NT2/D1 (cell line): ENCODE measurements at regions not wholly inside any gene's neighbourhood (a gene's known extent, or its start where the extent isn't known, plus 50 kb on each side); places are given as distances from the start of the nearest gene placed in this dataset.

Source experiments
- DNase-seq: peaks from one replicate; pipeline ENCODE4 v3.0.0-alpha.2; 2011; ENCODE audit warnings: low read depth, low spot score
- H3K27me3 ChIP-seq: 2 replicates; pipeline ENCODE4 v1.6.0; 2011; ENCODE audit warnings: mild to moderate bottlenecking; ENCODE audit not compliant: insufficient read length, insufficient read depth
- H3K36me3 ChIP-seq: 2 replicates; pipeline ENCODE4 v1.6.1; 2011; ENCODE audit warnings: mild to moderate bottlenecking, low read length, mixed read lengths; ENCODE audit not compliant: insufficient read depth, insufficient read length
- H3K4me1 ChIP-seq: 2 replicates; pipeline ENCODE4 v1.5.1; 2011; ENCODE audit not compliant: insufficient read depth, insufficient read length
- H3K4me3 ChIP-seq: 2 replicates; pipeline ENCODE4 v1.5.1; 2011; ENCODE audit warnings: low read depth; ENCODE audit not compliant: insufficient read length
- H3K9ac ChIP-seq: 2 replicates; pipeline ENCODE4 v1.6.0; 2011; ENCODE audit warnings: low read depth; ENCODE audit not compliant: insufficient read length
- H3K9me3 ChIP-seq: 2 replicates; pipeline ENCODE4 v1.5.1; 2011; ENCODE audit warnings: mild to moderate bottlenecking, low read length; ENCODE audit not compliant: insufficient read depth
- SUZ12 ChIP-seq: IDR thresholded peaks from 2 replicates; pipeline ENCODE4 v1.6.1; 2011; ENCODE audit not compliant: insufficient read length, insufficient read depth; ENCODE audit errors: extremely low read depth
- YY1 ChIP-seq: IDR thresholded peaks from 2 replicates; pipeline ENCODE4 v1.6.1; 2011; ENCODE audit not compliant: insufficient read length, insufficient read depth
- ZNF274 ChIP-seq: IDR thresholded peaks from 2 replicates; pipeline ENCODE4 v1.6.1; 2011; ENCODE audit warnings: mild to moderate bottlenecking, low read depth, low read length

DNA sequence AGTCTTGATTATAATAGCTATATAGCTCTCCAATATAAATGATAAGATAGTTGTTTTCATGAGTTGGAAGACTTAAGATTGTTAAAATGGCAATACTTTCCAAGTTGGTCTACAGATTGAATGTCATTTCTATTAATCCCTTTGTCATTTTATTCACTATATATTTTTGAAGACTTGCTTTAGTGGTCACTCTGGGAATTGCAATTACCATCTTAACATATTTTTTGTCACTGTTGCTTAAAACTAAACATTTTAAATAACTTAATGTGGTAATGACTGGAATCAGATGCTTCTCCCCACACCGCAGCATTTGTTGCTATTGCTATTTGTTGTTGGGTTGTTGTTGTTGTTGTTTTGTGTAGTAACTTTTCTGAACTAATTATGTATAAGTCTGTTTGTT lies 1592.9 kb downstream of the MRPL39 start:
- H3K27me3 ChIP-seq: no peaks in the 10 kb centered on the region
- no peak overlapping the region for H3K4me3 ChIP-seq
- peaks cover 12% of the 10 kb centered on the region; the same call in 1 of the 2 replicates for H3K9me3 ChIP-seq
- no peaks in the 10 kb centered on the region for H3K4me1 ChIP-seq
- H3K9ac ChIP-seq: no peak overlapping the region
- H3K36me3 ChIP-seq: no peaks in the 10 kb centered on the region
- TF ChIP-seq ZNF274: no peak
- no peak for TF ChIP-seq SUZ12
- no peak for TF ChIP-seq YY1
- DNase-seq: no peak

DNA sequence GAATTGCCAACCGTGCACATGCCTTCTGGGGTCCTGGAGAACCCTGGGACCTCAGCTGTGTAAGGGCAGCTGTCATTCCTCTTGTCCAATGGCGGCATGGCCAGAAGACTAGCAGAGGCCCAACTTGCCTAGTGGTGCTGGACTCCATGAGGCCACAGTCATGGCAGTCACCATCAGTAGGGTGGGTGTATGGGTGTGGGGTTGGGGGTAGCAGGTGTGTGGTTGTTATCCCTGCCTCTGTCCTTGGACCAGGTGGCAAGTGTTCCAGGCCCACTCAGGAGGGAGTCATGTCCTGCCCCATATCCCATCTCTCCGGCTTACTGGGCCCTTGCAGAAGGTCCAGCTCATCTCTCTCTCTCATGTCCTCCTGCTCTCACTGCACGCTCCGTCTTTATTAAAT lies 1596.2 kb downstream of the MRPL39 start:
- no peaks in the 10 kb centered on the region for H3K9me3 ChIP-seq
- H3K9ac ChIP-seq: no peak overlapping the region
- TF ChIP-seq ZNF274 (no peak), SUZ12 (no peak), YY1 (no peak)
- DNase-seq: no peak
- no peaks in the 10 kb centered on the region for H3K27me3 ChIP-seq
- no peaks in the 10 kb centered on the region for H3K36me3 ChIP-seq
- no peaks in the 10 kb centered on the region for H3K4me1 ChIP-seq
- H3K4me3 ChIP-seq: no peak overlapping the region

DNA sequence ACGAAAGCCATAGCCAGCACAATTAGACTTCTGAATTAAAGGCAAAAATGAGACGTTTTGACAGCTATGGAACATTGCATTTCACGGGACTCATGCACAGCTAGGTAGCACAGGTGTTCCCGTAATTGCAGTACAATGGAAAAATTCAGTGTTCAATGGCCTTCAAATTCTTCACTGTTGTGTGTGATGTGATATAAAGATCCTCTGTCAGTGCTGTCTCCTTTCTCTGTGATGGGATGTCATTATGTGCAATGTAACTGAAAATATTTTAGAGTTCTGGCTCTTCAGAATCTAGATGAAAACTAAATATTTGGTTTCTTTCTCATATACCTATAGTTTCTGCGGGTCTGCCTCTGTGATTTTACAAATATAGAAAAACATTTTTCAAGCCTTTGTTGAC lies 1599.7 kb downstream of the MRPL39 start:
- DNase-seq: no peak
- no peaks in the 10 kb centered on the region for H3K4me1 ChIP-seq
- 0 out of 2 replicates have a peak, but pooled peaks cover 4% of the 10 kb centered on the region for H3K9me3 ChIP-seq
- H3K27me3 ChIP-seq: no peaks in the 10 kb centered on the region
- H3K4me3 ChIP-seq: no peak overlapping the region
- H3K36me3 ChIP-seq: no peaks in the 10 kb centered on the region
- TF ChIP-seq SUZ12 (no peak), ZNF274 (no peak), YY1 (no peak)
- H3K9ac ChIP-seq: no peak overlapping the region

DNA sequence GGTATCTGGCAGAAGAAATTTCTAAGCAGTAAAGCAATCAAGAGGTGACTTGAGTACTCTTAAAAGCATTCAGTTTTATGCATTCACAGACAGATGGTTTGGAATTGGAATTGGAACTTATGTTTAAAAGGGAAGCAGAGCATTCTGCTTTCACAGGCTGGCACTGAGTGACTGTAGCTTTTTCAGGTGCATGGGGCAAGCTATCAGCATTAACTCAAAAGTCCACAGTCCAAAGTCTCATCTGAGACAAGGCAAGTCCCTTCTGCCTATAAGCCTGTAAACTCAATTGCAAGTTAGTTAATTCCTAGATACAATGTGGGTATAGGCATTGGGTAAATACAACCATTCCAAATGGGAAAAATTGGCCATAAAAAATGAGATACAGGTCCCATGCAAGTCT lies 1620.3 kb downstream of the MRPL39 start:
- H3K4me3 ChIP-seq: no peak overlapping the region
- DNase-seq: no peak
- H3K9ac ChIP-seq: no peak overlapping the region
- no peaks in the 10 kb centered on the region for H3K9me3 ChIP-seq
- H3K4me1 ChIP-seq: no peaks in the 10 kb centered on the region
- H3K36me3 ChIP-seq: no peaks in the 10 kb centered on the region
- TF ChIP-seq YY1: no peak
- TF ChIP-seq ZNF274: no peak
- no peak for TF ChIP-seq SUZ12
- H3K27me3 ChIP-seq: no peaks in the 10 kb centered on the region

DNA sequence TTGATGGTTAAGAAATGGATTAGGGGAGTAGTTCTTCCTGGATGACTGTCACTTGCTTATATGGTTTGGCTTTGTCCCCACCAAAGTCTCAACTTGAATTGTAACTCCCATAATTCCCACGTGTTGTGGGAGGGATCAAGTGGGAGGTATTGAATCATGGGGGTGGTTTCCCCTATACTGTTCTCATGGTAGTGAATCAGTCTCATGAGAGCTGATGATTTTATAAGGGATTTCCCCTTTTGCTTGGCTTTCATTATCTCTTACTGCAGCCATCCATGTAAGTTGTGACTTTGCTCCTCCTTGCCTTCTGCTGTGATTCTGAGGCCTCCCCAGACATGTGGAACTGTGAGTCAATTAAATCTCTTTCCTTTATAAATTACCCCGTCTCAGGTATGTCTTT lies 1621.1 kb downstream of the MRPL39 start:
- Histone ChIP-seq H3K4me1 (no peaks in the 10 kb centered on the region), H3K27me3 (no peaks in the 10 kb centered on the region), H3K9ac (no peak overlapping the region), H3K9me3 (no peaks in the 10 kb centered on the region), H3K36me3 (no peaks in the 10 kb centered on the region), H3K4me3 (no peak overlapping the region)
- TF ChIP-seq YY1 (no peak), ZNF274 (no peak), SUZ12 (no peak)
- no peak for DNase-seq

DNA sequence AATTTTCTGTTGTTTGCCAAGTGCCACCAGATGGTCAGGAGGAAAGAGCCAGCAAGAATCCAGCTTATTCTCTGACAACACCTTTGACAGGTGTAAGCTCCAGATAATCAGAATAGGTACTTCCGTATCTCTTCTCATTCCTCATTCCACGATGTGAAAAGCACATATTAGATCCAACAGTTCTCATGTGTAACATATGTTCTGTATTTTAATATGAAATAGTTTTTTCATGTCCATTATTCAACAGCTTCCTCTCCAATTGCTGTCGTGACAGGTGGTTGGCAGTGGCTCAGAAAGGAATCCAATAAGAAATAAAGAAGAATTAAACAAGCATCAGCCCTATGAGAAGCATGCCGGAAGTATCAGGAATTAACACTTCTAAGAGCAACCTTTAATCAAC lies 1624.7 kb downstream of the MRPL39 start:
- TF ChIP-seq SUZ12 (no peak), YY1 (no peak), ZNF274 (no peak)
- Histone ChIP-seq H3K9ac (no peak overlapping the region), H3K9me3 (no peaks in the 10 kb centered on the region), H3K27me3 (no peaks in the 10 kb centered on the region), H3K4me3 (no peak overlapping the region), H3K4me1 (no peaks in the 10 kb centered on the region), H3K36me3 (no peaks in the 10 kb centered on the region)
- no peak for DNase-seq

DNA sequence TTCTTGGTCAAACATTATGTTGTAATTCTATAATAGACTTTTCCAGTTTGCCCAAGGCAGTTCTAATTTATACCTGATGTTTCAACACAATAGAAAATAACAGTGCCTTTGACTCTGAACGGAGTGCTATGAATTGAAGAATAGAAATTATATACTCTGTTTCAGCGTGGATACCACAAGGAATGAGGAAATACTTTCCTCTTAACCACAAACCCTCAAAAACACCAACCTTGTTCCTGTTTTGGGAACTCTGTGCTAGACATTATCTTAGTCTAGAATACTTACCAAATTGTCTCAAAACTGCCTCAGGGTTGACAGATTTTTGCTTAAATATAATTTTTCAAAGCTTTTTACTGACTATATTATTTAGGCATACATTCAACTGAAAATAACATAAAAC lies 1629.3 kb downstream of the MRPL39 start:
- H3K4me1 ChIP-seq: no peaks in the 10 kb centered on the region
- no peak for DNase-seq
- H3K4me3 ChIP-seq: no peak overlapping the region
- H3K9me3 ChIP-seq: no peaks in the 10 kb centered on the region
- H3K36me3 ChIP-seq: no peaks in the 10 kb centered on the region
- H3K27me3 ChIP-seq: no peaks in the 10 kb centered on the region
- TF ChIP-seq SUZ12 (no peak), YY1 (no peak), ZNF274 (no peak)
- no peak overlapping the region for H3K9ac ChIP-seq
